ENCODE measurements at regions not wholly inside any gene's neighbourhood (a gene's known extent, or its start where the extent isn't known, plus 50 kb on each side); places are given as distances from the start of the nearest gene placed in this dataset.

DNA sequence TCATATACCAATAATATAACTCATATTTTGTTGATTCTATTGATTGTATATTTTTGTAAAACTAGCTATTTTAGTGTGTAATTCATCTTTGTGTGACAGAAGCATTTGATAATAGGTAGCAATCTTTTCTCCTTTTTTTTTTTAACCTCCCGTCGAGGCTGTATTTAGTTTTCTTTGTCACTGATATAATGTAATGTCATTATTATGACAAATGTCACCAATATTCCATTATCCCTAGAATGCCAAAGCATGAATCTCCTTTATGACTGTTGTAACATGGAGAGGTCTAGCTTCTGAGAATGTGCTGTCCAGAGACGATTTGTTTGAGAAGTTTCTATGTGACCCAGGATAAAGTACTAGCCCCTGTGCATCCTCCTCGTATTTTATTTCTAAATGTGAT, 639.0 kb upstream of the ATXN7L3B start:
- TF ChIP-seq CTCF (IDR thresholded peaks at IDR 0.05), result no peak
- TF ChIP-seq POLR2A (IDR thresholded peaks at IDR 0.05), result no peak

All from testis (tissue), 2 donors.